SU-DHL-6 (cell line): ENCODE measurements at regions not wholly inside any gene's neighbourhood (a gene's known extent, or its start where the extent isn't known, plus 50 kb on each side); places are given as distances from the start of the nearest gene placed in this dataset.

ENCODE experiments used
- H2AFZ ChIP-seq: fragments of 200-600 bp; sonication (generic); 2 replicates; pipeline ENCODE4 v1.6.1; 2014; ENCODE audit warnings: low read depth, mild to moderate bottlenecking, moderate library complexity, mixed read lengths, antibody characterized with exemption, low read length; ENCODE audit not compliant: severe bottlenecking
- H3F3A ChIP-seq: fragments of 200-600 bp; shearing (Covaris generic); 2 replicates; pipeline ENCODE4 v1.6.0; 2016; ENCODE audit warnings: antibody characterized with exemption, mild to moderate bottlenecking; ENCODE audit not compliant: insufficient read depth
- H3K27ac ChIP-seq: fragments of 200-600 bp; sonication (generic); 2 replicates; pipeline ENCODE4 v1.5.1; 2016; ENCODE audit warnings: low read depth, mild to moderate bottlenecking, low read length, moderate library complexity, mixed read lengths
- H3K27me3 ChIP-seq: fragments of 200-600 bp; sonication (generic), shearing (Covaris generic); 2 replicates; pipeline ENCODE4 v1.6.0; 2014; ENCODE audit warnings: mild to moderate bottlenecking, low read length
- H3K36me3 ChIP-seq: fragments of 200-600 bp; sonication (generic); 2 replicates; pipeline ENCODE4 v1.6.1; 2014; ENCODE audit warnings: mild to moderate bottlenecking, low read length, mixed read lengths
- H3K4me2 ChIP-seq: fragments of 300-600, 200-600 bp; shearing (Covaris generic), sonication (generic); 2 replicates; pipeline ENCODE4 v1.6.0; 2014; ENCODE audit warnings: low read length, low read depth, mild to moderate bottlenecking; ENCODE audit not compliant: poor library complexity, severe bottlenecking
- H3K4me3 ChIP-seq: fragments of 200-600 bp; sonication (generic); 2 replicates; pipeline ENCODE4 v1.5.1; 2014; ENCODE audit warnings: antibody characterized with exemption, low read length, mild to moderate bottlenecking, mixed read lengths; ENCODE audit not compliant: insufficient read depth, poor library complexity, severe bottlenecking
- H3K79me2 ChIP-seq: fragments of 200-600 bp; sonication (generic); 2 replicates; pipeline ENCODE4 v1.6.1; 2014; ENCODE audit warnings: mild to moderate bottlenecking, low read length, moderate library complexity; ENCODE audit not compliant: insufficient read depth
- H3K9ac ChIP-seq: fragments of 200-600 bp; sonication (generic); 2 replicates; pipeline ENCODE4 v1.7.0; 2014; ENCODE audit warnings: mild to moderate bottlenecking, low read length
- H3K9me2 ChIP-seq: fragments of 200-600 bp; sonication (generic); replicated peaks from 2 replicates; pipeline ENCODE4 v1.6.1; 2014; ENCODE audit warnings: low read length; ENCODE audit not compliant: insufficient read depth
- H3K9me3 ChIP-seq: fragments of 200-600 bp; sonication (generic); 2 replicates; pipeline ENCODE4 v1.6.1; 2014; ENCODE audit warnings: low read length, mixed read lengths; ENCODE audit not compliant: insufficient read depth
- H4K20me1 ChIP-seq: fragments of 200-600 bp; sonication (generic); 2 replicates; pipeline ENCODE4 v1.6.1; 2014; ENCODE audit warnings: low read depth, mild to moderate bottlenecking, antibody characterized with exemption, low read length, moderate library complexity, mixed read lengths
- EZH2phosphoT487 ChIP-seq: fragments of 200-600 bp; sonication (generic), shearing (Covaris generic); conservative IDR thresholded peaks from 2 replicates; pipeline ENCODE4 v1.6.1; 2018; ENCODE audit warnings: mild to moderate bottlenecking, antibody characterized with exemption, low read length, moderate library complexity, mixed read lengths
- TF ChIP-seq, protein P1 (sequence below): fragments of 200-600 bp; sonication (generic); IDR thresholded peaks from one replicate; pipeline ENCODE4 v1.5.1; 2017; ENCODE audit warnings: antibody characterized with exemption, mild to moderate bottlenecking, low read length, moderate library complexity; ENCODE audit not compliant: insufficient read depth, poor library complexity, severe bottlenecking

- Histone ChIP-seq H4K20me1 (no peaks in the 10 kb centered on the region), H3K4me3 (no peak overlapping the region), H3K36me3 (no peaks in the 10 kb centered on the region), H3K4me2 (no peak overlapping the region), H3K9me3 (no peaks in the 10 kb centered on the region), H3K9ac (no peak overlapping the region), H3F3A (no peaks in the 10 kb centered on the region), H3K79me2 (no peaks in the 10 kb centered on the region), H2AFZ (no peak overlapping the region), H3K27ac (no peak overlapping the region), H3K9me2 (no peaks in the 10 kb centered on the region), H3K27me3 (no peaks in the 10 kb centered on the region)
- no peak for TF ChIP-seq EZH2phosphoT487
- TF ChIP-seq, protein P1, sequence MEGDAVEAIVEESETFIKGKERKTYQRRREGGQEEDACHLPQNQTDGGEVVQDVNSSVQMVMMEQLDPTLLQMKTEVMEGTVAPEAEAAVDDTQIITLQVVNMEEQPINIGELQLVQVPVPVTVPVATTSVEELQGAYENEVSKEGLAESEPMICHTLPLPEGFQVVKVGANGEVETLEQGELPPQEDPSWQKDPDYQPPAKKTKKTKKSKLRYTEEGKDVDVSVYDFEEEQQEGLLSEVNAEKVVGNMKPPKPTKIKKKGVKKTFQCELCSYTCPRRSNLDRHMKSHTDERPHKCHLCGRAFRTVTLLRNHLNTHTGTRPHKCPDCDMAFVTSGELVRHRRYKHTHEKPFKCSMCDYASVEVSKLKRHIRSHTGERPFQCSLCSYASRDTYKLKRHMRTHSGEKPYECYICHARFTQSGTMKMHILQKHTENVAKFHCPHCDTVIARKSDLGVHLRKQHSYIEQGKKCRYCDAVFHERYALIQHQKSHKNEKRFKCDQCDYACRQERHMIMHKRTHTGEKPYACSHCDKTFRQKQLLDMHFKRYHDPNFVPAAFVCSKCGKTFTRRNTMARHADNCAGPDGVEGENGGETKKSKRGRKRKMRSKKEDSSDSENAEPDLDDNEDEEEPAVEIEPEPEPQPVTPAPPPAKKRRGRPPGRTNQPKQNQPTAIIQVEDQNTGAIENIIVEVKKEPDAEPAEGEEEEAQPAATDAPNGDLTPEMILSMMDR: no peak
Measured at GRCh38 chr7:108810756-108811385, 241.2 kb downstream of the DNAJB9 start.

DNA sequence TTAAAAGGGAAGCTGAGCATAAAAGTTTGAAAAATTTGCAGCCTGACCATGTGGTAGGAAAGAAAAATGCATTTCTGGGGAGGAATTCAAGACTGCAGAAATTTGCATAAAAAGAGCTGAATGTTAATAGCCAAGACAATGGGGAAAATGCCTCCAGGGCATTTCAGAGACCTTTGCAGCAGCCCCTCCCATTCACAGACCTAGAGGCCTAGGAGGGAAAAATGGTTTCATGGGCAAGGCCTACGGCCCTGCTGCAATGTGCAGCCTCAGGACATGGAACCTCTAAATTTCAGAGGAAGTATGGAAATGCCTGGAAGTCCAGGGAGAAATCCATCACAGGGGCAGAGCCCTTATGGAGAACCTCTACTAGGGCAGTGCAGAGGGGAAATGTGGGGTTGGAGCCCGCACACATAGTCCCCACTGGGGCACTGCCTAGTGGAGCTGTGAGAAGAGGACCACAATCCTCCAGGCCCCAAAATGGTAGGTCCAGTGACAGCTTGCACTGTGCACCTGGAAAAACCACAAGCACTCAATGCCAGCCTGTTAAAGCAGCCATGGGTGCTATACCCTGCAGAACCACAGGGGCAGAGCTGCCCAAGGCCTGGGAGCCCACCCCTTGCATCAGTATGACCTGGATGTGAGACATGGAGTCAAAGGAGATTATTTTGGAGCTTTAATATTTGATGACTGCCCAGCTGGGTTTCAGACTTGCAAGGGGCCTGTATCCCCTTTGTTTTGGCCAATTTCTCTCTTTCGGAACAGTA, 243.8 kb downstream of the DNAJB9 start:
- Histone ChIP-seq H3F3A (no peaks in the 10 kb centered on the region), H3K79me2 (no peaks in the 10 kb centered on the region), H3K4me2 (no peak overlapping the region), H4K20me1 (no peaks in the 10 kb centered on the region), H3K9ac (no peak overlapping the region), H2AFZ (no peak overlapping the region), H3K27ac (no peak overlapping the region), H3K27me3 (no peaks in the 10 kb centered on the region), H3K9me3 (no peaks in the 10 kb centered on the region), H3K36me3 (no peaks in the 10 kb centered on the region), H3K9me2 (no peaks in the 10 kb centered on the region), H3K4me3 (no peak overlapping the region)
- no peak for TF ChIP-seq EZH2phosphoT487
- TF ChIP-seq, protein P1: no peak

GRCh38 chr7:108815815-108816214, 246.1 kb downstream of the DNAJB9 start:
- Histone ChIP-seq H3K9me2 (no peaks in the 10 kb centered on the region), H3K9me3 (no peaks in the 10 kb centered on the region)
- TF ChIP-seq, protein P1: no peak
- no peak for TF ChIP-seq EZH2phosphoT487

More at GRCh38 chr7:108815815-108816214, 246.1 kb downstream of the DNAJB9 start:
- Histone ChIP-seq H3F3A (no peaks in the 10 kb centered on the region), H3K36me3 (no peaks in the 10 kb centered on the region), H4K20me1 (no peaks in the 10 kb centered on the region), H3K9ac (no peak overlapping the region), H3K4me2 (no peak overlapping the region), H3K79me2 (no peaks in the 10 kb centered on the region), H2AFZ (no peak overlapping the region), H3K27me3 (no peaks in the 10 kb centered on the region), H3K4me3 (no peak overlapping the region), H3K27ac (no peak overlapping the region)
